HG03175 (cell line): ENCODE measurements at regions not wholly inside any gene's neighbourhood (a gene's known extent, or its start where the extent isn't known, plus 50 kb on each side); places are given as distances from the start of the nearest gene placed in this dataset.
A peak's percentile ranks its signal among the peaks of the same experiment; 100 is the strongest.
"Not testable (repeated sequence)": the region's sequence is repeated elsewhere in the genome, so short reads cannot be mapped to it uniquely, and the experiment has no call there.

Source experiments
- ATAC-seq: cut with Tn5 transposase; IDR thresholded peaks from one replicate; pipeline ENCODE4 v1.9.1; 2021; ENCODE audit warnings: mild to moderate bottlenecking, moderate library complexity; ENCODE audit not compliant: unreplicated experiment

- no peak for ATAC-seq
These were observed 106.4 kb downstream of the MINAR1 start for GRCh38 chr15:79538527-79538926.

DNA sequence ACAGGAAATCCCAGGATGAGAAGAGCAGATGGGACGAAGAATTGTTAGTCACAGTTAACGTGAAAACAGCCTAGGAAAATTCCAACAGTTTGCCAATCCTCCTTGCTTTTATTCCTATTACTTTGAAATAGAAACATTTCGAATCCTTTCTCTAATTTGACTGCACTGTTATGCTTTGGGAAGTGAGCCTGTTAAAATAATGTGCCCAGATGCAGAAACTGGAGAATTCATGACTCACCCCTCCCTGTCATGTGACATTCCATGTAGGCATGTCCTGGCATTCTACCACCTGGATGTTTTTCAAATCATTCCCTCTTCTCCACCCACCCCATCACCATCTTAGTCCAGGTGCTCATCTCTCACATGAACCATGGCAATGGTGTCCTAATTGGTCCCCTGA, 107.3 kb downstream of the MINAR1 start:
- ATAC-seq: no peak

DNA sequence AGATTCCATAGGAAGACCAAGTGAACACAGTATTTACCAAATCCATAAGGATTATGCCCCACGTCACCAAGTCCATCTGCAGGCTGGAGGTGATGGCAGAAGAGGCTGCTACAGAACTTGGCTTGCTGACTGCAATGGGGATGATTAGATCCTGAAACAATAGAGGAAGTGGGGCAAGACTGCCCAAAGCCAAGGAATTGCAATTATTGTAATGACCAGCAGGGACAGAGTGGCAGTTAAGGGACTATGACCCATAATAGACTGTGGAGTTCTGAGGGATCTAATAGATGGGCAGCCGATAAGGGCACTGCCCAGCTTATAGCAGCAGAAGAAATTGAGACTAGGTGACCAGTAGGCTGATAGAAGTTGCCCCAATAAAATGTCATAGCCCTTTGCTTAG, 108.4 kb downstream of the MINAR1 start:
- no peak for ATAC-seq

- ATAC-seq: no peak
These were observed 109.1 kb downstream of the MINAR1 start for GRCh38 chr15:79541196-79541595.

GRCh38 chr15:79543097-79543496, 111.0 kb downstream of the MINAR1 start:
- ATAC-seq: no peak

DNA sequence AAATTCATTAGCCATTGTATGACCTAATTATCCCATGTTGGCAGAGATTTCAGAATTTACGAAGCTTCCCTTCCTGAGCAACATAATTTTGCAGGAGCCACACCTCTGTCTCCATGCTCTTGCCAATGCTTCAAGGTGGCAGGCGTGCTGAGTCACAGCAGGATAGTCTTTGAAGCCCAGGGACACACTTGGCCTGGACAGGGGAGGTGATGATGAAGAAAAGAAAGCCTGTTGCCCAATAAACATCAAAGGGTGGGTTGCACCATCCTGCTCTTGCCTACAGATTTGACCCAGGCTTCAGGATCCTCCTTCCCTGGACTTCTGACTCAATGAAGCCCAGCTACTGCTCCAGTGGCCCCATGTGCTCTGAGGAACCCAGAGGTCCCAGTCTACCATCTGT, 117.1 kb downstream of the MINAR1 start:
- no peak for ATAC-seq

GRCh38 chr15:79560384-79560783, 128.2 kb downstream of the MINAR1 start:
- no peak for ATAC-seq

GRCh38 chr15:79561982-79562381, 129.8 kb downstream of the MINAR1 start:
- no peak for ATAC-seq

DNA sequence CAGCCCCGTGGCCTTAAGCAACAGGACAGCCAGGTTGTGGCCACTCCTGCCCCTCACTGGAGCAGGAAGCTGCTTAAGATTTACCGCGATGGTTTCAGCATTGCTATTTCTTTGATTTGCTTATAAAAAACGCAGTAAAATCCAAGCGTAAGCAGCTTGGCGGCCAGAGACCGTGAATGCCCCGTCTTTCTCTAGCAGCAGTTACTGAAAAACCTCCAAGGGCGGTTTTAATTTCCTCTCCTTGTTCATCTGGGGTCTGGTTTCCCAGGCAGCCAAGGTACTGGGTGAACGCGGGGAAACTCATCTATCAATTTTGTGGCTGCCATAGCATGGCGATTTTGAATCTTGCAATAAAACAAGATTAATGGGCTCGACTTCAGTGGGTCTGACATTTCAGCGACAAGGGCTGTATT, 130.3 kb downstream of the MINAR1 start:
- ATAC-seq: no peak

GRCh38 chr15:79562899-79563298, 130.8 kb downstream of the MINAR1 start:
- no peak for ATAC-seq

DNA sequence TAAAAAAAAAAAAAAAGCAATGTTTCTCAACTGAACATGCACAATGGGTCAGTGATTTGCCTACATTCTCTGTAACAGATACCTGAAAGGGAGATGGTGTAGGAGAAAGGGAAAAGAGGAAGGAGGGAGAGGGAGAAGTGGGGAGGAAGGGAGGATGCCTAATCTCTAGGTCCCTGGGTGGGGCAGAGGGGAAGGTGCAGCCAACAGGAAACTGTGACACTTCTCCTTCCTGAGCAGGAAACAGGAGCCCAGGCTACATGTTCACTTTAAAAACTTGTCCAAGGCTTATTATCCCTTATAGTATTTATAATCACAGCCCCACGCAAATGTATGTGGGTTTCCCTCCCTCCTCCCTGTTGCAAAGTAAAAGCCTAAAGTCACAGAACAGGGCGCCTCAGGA, 137.9 kb downstream of the MINAR1 start:
- no peak for ATAC-seq

DNA sequence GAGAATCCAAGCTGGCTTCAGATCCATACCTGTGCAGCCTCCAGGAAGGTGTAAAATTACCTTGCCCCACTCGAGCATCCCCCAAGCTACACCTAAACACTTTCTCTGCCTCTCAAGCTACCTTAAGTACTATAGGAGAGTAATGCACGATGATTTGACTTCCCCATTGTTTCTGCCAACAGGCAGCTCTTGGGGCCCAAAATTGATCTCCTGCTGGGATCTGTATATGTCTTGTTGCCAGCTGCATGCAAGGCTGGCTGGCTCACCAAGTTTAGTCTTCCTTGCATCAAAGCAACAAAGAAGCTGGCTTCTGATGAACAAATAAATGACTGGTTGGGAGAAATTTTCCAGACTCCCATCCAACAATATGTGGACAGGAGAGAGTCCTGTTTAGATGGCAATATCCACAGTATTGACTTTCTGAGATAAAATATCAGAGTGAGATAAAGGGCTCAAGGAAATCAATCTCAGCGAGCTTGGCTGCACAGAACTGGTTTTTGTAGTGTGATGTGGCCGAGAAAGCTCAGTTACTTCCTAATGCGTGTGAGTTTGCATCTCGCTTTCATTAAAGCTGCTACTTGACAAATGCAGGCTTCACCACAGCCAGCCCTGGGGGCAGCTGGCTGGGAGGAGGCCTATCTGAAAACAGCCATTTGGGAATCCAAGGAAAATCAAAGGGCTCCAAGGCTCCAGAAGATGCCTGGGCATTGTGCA, 140.7 kb downstream of the MINAR1 start:
- ATAC-seq: no peak

- ATAC-seq: not testable (repeated sequence)
These were observed 142.5 kb downstream of the MINAR1 start for GRCh38 chr15:79574431-79575273.

- no peak for ATAC-seq
These were observed 150.5 kb downstream of the MINAR1 start for GRCh38 chr15:79582650-79583049.

DNA sequence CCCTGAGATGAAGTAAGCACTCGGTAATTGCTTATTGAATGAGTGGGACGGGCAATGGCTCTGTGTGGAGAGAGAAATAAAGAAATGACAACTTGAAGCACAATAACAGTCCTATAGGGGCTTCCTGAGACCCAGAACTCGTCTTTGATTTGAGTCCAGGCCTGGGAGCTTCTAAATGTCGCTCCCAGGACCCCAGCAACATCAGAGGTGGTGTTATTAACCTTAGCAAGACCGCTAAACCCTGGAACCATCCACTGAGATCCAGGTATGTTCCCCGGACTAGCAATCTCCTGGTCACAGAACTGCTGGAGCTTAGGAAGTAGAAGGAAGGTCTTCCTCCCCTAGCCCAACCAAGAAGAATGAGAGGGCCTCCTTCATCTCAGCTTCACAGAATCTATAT, 160.0 kb downstream of the MINAR1 start:
- no peak for ATAC-seq

DNA sequence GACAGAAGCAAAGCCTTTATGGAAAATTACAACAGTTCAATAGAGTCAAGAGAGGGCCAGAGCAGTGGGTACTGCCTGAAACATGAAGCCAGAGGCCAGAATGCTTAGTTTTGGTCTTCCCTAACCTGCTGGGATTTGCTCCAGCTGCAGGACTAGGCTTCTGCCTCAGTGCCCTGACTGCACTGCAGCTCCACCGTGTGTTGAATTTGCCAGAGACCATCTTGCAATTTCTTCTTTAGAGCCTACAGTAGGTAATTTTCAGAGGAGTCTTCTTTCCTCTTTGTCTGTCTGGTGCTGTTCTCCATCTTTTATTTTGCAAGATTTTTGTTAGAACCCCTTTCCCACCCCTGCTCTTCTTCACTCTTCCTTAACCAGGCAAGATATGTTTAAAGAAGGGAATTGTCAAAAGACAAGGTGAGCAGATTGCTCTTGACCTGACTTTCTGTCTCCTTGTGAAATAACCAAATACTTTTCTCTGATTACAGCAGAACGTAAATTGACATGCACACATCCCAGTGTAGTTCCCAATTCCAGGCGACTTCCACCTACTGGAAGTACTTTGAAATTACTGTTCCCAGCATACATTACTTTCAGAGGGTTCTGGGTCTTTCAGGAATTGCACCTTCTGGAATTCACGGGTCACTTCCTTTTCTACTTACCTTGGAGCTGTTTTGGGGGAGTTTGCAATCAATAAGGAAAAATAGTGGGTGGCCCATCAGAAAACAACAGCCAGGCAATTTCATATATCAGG, 161.2 kb downstream of the MINAR1 start:
- ATAC-seq: no peak

GRCh38 chr15:79595306-79595705, 163.2 kb downstream of the MINAR1 start:
- ATAC-seq: no peak

DNA sequence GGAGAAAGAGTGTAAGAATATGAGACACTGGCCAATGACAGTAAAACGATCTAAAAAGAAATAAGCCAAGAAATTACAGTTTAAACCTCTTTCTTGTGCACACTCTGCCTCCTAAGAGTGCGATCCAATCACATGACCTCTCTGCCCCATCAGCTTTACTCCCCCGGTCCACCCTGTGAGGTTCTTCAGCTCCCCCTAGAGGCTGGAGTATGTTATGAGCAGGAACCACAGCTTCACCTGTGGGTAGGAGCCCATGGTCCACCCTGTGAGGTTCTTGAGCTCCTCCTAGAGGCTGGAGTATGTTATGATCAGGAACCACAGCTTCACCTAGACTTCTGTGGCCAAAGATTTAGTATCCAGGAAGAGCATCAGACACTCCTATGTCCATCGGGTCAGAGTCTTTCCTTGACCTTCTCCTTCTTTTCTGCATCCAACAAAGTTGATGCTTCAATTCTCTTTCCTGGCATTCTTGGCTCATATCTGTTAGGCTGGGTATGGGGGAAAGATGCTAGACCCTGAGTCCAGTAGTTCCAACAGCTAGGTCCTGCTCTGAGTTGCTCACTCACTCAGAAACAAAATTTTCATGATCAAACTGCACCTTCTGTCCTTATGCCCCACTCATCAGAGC, 164.0 kb downstream of the MINAR1 start:
- ATAC-seq: peak; percentile 97

- ATAC-seq: no peak
These were observed 166.5 kb downstream of the MINAR1 start for GRCh38 chr15:79598639-79599038.

DNA sequence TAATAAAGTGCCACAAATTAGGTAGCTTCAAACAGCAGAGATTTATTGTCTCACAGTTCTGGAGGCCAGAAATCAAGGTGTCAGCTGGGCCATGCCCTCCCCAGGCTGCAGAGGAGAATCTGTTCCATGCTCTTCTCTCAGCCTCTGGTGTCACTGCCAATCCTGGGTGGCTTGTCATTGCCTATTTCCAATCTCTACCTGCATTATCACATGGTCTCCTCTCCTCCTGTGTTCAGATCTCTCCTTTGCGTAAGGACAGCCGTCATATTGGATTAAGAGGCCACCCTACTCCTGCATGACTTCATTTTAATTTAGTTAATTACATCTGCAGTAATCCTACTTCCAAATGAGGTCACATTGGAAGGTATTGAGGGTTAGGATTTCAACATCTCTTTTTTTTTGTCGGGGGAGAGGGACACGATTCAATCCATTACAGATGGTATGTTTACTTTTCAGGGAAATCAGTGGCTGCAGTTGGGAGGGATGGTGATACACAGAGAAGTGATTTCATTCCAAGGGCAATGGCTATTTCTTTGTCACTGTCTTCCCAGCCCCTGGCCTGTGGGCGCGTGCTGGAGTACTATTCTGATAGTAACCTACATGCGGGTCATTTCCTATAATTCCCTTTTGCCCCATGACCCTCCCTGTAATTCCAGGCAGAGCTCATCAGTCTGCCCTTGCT, 169.4 kb downstream of the MINAR1 start:
- no peak for ATAC-seq

DNA sequence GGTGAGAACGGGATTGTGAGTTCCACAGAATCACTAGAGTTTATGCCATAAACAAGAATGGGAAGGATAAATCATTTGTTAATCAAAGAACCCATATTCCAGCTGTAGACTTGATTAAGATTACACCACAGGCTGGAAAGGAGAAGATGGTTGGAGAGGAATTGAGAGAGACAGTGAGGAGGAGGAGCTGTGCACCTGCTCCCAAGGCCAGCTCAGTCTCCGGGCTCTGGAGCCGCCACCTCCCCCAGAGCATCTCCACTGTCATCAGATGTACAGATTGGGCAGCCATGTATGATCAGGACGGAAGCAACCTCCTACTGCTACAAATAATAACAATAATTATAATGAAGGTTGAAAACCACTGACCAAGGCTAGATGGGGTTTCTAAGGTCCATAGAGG, 170.0 kb downstream of the MINAR1 start:
- no peak for ATAC-seq
